Thoracic aorta (tissue), 2 donors: ENCODE measurements at regions not wholly inside any gene's neighbourhood (a gene's known extent, or its start where the extent isn't known, plus 50 kb on each side); places are given as distances from the start of the nearest gene placed in this dataset.
A peak's percentile ranks its signal among the peaks of the same experiment; 100 is the strongest.

Source experiments
- ATAC-seq: fragments of 150-250 bp; one replicate; pipeline ENCODE4 v1.8.0; 2017; ENCODE audit warnings: low read depth; ENCODE audit not compliant: insufficient number of reproducible peaks, low FRiP score
- DNase-seq: peaks from one replicate; pipeline ENCODE4 v3.0.0-alpha.2; 2020; ENCODE audit warnings: low spot score
- H3K27ac ChIP-seq, 2 donors: fragments of 200-600 bp; sonication (generic); 1 replicate in 1 of 2; 2 replicates in 1 of 2; pipeline ENCODE4 v1.5.1; 2016; ENCODE audit warnings: mild to moderate bottlenecking in 2 of 2, moderate library complexity in 2 of 2
- H3K27me3 ChIP-seq: fragments of 200-600 bp; sonication (generic); replicated peaks from 2 replicates; pipeline ENCODE4 v1.6.0; 2016; ENCODE audit warnings: mild to moderate bottlenecking; ENCODE audit not compliant: insufficient read depth
- H3K36me3 ChIP-seq: fragments of 200-600 bp; sonication (generic); one replicate; pipeline ENCODE4 v1.5.1; 2016
- H3K4me1 ChIP-seq, 2 donors: fragments of 200-600 bp; sonication (generic); 1 replicate in 1 of 2; 2 replicates in 1 of 2; pipeline versions ENCODE4 v1.5.1 to v1.6.0; 2016; ENCODE audit warnings: low read depth in 2 of 2, mild to moderate bottlenecking in 1 of 2; ENCODE audit not compliant: control insufficient read depth in 1 of 2
- H3K4me3 ChIP-seq: fragments of 200-600 bp; sonication (generic); 2 replicates; pipeline ENCODE4 v1.5.1; 2016; ENCODE audit warnings: mild to moderate bottlenecking
- H3K9me3 ChIP-seq: fragments of 200-600 bp; sonication (generic); 2 replicates; pipeline ENCODE4 v1.5.1; 2016
- CTCF ChIP-seq: fragments of 200-600 bp; sonication (generic); IDR thresholded peaks from one replicate; pipeline ENCODE4 v1.5.1; 2019; ENCODE audit warnings: antibody characterized with exemption

DNA sequence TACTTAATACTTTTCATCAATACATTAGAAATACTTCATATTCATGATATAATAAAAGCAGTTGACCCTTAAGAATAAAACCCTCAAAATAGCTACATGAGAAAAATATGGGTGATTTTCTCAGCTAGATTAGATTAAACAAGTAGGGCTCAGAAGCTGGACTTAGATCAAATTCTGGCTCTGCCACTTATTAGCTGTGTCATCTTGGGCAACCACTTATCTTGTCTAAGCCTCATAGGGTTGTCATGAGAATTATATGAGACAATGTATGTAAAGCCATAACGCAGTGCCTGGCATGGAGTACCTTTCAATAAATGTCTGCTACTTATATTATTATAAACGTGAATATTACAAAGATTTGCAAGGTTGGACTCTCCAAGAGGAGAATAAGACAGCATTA lies 84.3 kb upstream of the PGRMC2 start:
- Histone ChIP-seq H3K27ac (peak overlapping the region in 1 of 2 donors; percentile 66), H3K36me3 (no peaks in the 10 kb centered on the region), H3K9me3 (no peaks in the 10 kb centered on the region), H3K4me1 (peaks cover 18 to 34% of the 10 kb centered on the region in 2 donors), H3K27me3 (no peaks in the 10 kb centered on the region), H3K4me3 (no peak overlapping the region)
- DNase-seq (no peak), ATAC-seq (peak; percentile 20)
- no peak for TF ChIP-seq CTCF

DNA sequence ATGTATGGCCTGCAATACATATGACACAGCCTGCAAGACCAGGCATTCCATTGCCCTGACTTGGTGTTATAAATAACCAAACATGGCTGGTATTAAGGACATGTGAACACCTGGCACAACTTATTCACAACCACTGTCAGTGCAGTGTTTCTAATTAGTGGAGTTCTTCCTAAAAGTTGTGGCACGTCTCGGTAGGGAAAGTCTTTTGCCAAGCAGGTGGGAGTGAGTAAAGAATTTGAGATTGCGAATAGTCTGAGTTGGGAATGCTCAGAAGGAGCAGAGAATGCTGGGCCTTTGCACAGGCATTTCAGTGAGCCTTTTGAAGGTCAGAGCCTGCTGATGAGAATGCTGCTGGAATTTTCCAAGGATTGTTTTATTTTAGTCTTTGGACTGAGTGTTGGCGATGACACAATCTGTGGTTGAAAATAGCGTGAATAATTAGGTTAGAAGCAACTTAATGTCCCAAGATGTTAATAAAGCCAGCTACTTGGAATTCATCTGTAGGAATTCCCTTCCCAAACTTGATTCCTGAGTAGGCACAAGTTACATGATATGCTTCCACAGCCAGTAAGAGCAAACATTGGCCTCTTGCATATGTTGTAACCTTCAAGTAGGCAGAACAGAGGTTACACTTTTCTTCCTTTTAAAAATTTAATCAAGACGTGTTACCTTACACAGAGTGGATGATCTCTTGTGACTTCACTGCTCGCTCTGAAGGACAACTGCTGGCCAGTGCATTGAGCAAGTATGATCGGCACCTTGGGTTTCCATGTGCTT lies 83.6 kb upstream of the PGRMC2 start:
- TF ChIP-seq CTCF: no peak
- H3K36me3 ChIP-seq: no peaks in the 10 kb centered on the region
- peak; percentile 28 for ATAC-seq
- no peak for DNase-seq
- peak overlapping the region; percentile 66 to 71 for H3K27ac ChIP-seq
- H3K9me3 ChIP-seq: no peaks in the 10 kb centered on the region
- H3K4me3 ChIP-seq: no peak overlapping the region
- no peaks in the 10 kb centered on the region for H3K27me3 ChIP-seq
- H3K4me1 ChIP-seq: peaks cover 18 to 34% of the 10 kb centered on the region in 2 donors

DNA sequence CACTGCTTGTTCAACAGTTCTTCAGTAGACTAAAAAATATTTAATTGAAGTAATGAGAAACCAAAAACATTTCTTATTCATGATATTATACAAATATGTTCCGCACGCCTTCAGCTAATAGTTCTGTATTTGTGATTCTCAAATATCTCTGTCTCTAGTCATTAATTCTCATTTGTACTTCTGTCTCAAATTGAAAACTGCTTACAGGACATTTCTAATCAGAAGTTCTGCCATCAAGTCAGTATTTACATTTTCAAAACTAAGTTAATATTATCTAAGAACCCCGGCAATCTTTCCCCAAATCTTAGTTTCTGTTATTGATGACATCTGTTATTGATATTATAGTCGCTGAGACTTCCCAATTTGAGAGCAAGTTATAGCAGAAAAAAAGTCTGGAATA lies 78.6 kb upstream of the PGRMC2 start:
- no peak overlapping the region for H3K4me3 ChIP-seq
- TF ChIP-seq CTCF: no peak
- H3K27ac ChIP-seq: no peak overlapping the region
- H3K4me1 ChIP-seq: peaks cover 6 to 10% of the 10 kb centered on the region in 2 donors
- H3K36me3 ChIP-seq: no peaks in the 10 kb centered on the region
- no peaks in the 10 kb centered on the region for H3K9me3 ChIP-seq
- ATAC-seq (no peak), DNase-seq (no peak)
- no peaks in the 10 kb centered on the region for H3K27me3 ChIP-seq

GRCh38 chr4:128364565-128364964 lies 77.0 kb upstream of the PGRMC2 start:
- Histone ChIP-seq H3K27me3 (no peaks in the 10 kb centered on the region), H3K4me1 (no peaks in the 10 kb centered on the region), H3K27ac (no peak overlapping the region), H3K36me3 (no peaks in the 10 kb centered on the region), H3K4me3 (no peak overlapping the region), H3K9me3 (no peaks in the 10 kb centered on the region)
- TF ChIP-seq CTCF: no peak
- DNase-seq (no peak), ATAC-seq (no peak)

GRCh38 chr4:128363966-128364365 lies 76.4 kb upstream of the PGRMC2 start:
- no peak for TF ChIP-seq CTCF
- H3K9me3 ChIP-seq: no peaks in the 10 kb centered on the region
- DNase-seq (no peak), ATAC-seq (no peak)
- H3K4me1 ChIP-seq: peaks cover 0 to under 1% of the 10 kb centered on the region in 2 donors
- H3K36me3 ChIP-seq: no peaks in the 10 kb centered on the region
- H3K27me3 ChIP-seq: no peaks in the 10 kb centered on the region
- H3K27ac ChIP-seq: no peak overlapping the region
- H3K4me3 ChIP-seq: no peak overlapping the region
